Midbrain (tissue), 1 donor: ENCODE measurements at regions not wholly inside any gene's neighbourhood (a gene's known extent, or its start where the extent isn't known, plus 50 kb on each side); places are given as distances from the start of the nearest gene placed in this dataset.
A peak's percentile ranks its signal among the peaks of the same experiment; 100 is the strongest.

Experiments used
- DNase-seq: peaks from one replicate; lab custom pipeline; 2025; lab: John Stamatoyannopoulos, UW

DNA sequence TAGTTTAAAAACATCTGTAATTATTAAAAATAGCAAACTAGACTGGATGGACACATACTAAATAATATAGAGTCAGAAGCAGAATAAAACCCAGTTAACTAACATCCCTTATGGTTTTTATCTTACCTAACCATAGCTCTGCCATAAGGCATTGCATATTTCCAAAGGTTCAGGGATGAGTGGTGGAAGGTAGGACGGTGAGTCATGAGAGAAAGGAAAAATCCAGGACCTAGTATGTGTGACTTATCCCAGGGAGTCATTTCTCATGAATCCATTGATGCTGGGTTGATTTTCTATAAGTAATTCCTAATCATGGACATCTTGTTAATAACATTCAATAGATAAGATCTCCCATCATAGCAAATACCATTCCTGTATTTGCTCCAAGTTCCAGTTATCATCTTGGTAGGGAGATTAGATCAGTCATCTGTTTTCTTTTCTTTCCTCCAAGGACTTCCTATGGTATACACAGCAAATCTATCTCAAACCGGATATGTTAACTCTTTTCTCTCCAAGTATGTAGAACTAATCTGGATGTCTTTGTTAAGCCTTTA, 490.7 kb upstream of the B3GALT2 start:
- no peak for DNase-seq

DNA sequence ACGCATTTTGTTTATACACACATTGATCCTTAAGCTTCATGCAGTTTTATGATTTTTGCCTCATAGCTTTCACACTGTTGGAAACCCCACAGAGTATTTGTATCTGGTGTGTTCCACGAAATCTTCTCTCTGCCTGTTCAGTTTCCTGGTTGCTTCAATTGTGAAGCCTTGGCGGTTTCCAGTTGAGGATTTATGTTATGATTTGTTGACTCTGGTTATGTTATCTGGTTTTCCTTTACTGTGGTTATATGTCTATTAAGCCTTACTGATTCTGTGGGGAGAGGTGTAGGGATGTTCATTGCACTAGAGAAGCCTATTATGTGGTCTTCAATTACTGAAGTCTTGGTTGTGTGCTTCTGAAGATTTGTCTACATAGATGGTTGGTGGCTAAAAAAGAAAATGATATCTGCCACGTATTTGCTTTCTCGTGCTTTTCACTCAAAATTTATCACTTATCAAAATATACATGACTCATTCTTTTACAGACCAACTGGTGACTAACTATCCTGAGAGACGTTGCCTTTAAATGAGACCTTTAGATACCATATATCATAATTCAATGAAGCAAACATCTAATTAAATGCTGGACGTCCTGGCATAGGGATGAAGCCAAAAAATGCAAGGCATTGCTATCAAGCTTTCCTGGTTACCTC, 488.0 kb upstream of the B3GALT2 start:
- DNase-seq = no peak

DNA sequence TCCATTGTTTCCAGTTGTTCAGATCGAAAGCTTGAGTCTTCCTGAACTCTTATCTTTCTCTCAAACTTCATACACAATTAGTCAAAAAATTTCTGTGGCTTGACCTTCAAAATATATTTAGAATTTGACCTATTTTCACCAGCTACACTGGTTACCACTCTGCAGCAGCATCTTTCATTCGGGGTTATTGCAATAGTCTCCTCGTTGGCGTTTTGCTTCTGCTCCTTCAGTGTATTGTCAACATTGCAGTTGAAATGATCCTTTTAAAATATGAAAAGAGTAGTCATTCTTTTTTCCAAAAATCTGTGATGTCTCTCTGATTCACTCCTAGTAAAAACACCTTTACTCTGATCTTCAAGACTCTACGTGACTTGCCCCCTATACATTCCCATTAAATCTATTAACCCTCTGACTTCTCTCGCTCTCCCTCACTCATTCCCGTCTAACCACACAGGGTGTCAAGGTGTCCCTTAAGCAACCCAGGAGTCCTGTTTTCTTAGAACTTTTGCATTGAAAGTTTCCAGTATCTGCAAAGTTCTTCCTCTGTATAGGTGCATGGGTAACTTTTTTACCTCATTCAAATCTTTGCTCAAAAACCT, 480.2 kb upstream of the B3GALT2 start:
- no peak for DNase-seq

DNA sequence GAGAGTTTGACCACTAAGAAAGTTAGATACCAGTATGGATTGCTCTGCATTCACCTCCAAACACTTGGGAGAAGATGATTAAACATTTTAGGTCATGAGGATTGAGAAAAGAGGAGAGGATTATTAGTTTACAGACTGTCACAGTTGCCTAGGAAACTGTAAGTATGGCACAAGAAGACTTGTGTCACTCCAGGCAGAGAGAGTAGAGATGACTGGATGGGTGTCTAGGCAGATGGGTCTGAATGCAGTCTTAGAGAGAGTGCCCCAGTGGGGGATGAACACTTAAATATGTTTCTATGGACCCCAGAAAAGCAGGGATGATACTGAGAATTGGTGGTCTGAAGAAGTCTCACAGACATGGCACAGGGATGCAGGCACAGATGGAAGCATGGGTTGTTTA, 477.6 kb upstream of the B3GALT2 start:
- DNase-seq = no peak

DNA sequence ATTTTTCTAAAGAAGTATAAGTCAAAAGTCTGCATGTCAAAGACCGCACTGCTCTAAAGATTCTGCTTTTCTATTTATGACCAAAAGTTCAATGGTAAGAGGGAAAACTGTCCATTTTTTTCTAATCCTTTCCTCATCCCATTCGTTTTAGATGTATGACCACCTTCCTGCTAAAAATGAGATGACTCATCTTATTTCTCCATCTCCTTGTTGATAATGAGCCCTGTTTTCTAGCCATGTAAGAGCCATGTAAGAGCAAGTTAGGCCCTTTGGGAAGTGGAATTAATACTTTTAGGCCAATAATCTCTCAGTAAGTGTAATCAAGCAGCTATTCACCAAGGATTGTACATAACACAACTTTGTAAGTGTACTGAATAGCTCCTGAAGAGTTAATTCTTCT, 475.6 kb upstream of the B3GALT2 start:
- no peak for DNase-seq

DNA sequence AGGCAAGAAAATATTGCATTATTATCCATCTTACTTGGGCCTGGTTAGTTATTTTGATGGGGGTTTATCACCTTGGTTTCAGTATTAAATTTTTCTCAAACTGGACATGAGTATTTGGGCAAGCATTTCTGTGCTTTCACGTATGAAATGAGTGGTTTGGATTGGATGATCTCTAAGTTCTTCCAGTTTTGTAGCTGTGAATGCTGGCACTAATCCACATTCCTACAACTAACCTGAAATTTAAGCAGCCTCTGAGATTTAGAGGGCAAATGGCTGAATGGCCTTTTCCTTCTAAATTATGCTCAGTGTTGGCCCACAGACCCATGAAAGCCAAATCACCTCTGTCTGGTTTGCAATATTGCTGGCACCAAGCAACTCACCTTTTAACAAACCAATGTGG, 475.0 kb upstream of the B3GALT2 start:
- no peak for DNase-seq

DNA sequence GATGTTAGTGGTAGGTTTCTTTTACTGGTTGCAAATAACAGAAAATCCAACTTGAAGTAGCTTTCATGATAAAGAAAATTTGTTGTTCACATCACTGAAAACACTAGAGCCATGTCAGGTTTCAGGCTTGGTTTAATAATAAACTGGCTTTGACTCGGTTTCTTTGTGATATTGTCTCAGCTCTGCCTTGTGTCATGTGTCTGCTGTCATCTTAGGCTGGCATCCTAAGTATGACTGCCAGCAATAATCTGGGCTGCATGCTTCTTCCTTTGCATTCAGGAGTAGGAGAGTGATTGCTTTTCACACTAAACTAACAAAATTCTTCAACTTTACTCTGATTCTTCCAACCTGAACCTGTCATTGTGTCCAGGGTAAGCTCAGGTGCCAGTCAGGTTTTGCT, 474.0 kb upstream of the B3GALT2 start:
- DNase-seq = no peak

DNA sequence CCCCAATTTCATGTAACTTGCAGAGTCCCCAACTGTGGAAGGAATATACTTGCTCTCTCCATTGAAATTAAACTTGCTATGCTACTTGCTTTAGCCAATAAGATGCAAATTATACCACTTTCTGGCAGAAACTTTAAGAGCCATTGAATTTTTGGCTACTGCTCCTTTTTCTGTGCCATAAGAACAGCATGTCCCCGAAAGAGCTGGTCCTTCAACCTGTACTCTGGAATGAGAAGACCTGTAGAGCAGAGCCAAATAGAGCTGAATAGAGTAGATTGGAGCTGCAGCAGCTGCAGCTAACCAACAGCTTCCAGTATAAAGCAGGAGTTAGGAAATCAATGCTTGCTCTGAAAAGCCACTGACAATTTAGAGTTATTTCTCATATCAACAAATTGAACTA, 472.3 kb upstream of the B3GALT2 start:
- peak; percentile 29 for DNase-seq

DNA sequence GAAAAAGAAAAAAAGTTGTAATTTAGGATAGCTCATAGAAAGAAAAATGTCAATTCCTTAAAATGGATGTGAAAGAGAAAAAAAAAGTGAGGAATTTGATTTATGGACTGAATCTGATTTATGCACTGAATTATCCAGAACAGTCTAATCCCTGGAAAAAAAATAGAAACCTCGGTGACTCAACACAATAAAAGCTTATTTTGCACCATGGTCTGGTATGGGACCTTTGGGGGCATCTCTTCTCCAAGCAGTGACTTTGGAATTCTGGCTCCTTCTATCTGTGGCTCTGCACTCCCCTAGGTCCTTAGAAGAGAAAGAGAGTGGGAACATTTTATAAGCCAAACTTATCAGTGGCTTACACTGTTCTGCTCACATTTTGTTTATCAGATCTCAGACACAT, 471.7 kb upstream of the B3GALT2 start:
- DNase-seq = no peak

DNA sequence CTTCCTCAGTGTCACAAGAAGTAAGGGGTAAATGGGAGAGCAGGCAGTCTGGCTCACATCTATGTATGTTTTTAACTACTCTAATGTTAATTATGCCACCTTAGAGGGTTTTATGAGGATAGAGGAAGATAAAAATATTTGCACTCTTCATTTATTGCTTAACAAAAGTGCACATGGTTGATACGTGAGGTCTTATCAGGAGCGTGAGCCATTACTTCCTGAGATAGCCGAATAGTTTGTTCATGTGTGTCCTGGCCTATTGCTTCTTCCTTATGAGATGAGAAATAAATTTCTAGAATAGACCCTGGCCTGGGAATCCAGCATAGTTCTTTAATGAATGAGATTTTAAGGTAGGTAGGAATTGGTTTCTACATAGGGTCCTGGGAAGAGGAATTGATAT, 471.1 kb upstream of the B3GALT2 start:
- no peak for DNase-seq

DNA sequence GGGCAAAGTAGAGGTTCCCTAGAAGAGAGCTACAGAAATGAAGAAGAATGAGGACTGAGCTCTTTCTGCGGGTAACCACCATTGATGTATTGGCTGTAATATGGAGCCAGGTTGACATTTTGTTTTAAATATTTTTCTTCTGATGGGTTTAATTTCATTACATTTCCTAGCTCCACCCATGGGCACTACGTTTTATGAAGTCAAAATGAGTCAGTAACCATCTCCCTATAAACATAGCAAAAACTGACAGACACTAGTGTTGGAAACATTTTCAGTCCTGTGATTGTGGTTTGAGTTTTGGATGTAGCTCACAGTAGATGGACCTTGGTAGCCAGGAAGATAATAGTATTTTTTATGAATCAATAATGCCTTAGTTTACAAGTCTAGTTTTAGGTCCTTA, 470.4 kb upstream of the B3GALT2 start:
- no peak for DNase-seq

DNA sequence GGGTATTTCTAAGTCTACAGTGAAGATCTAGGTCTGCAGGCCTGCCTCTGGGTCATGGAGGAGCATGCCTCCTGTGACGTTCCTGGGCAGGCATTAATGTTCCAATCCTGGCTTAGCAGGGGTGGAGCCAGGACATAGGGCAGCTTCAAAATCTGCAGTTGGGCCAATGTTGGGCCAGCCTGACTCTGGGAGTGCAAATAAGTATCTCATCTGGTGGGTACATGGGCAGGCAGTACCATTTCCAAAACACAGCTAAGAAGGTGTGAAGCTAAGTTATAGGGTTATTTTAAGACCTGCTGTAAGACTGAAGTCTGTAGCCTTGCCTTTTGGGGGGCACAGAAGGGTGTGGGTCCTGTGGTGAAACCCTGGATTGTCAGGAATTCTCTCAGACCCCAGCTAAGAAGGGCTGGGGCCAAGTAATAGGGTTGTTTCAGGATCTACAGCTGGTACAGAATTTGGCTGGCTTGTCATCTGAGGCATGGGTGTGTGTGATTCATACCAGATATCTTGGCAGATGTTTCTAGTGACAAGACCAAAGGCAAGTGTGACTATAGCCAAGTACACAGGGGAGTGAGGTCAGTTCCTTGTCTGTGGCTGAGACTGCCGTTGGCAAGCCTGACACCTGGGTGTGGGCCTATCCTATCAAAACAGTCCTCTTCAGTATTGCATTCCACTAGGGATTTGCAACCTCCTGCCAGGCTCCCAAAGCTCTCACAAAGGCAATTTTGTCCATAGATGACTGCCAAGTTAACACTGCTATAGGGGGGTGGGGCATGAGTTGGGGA, 468.7 kb upstream of the B3GALT2 start:
- DNase-seq = no peak

DNA sequence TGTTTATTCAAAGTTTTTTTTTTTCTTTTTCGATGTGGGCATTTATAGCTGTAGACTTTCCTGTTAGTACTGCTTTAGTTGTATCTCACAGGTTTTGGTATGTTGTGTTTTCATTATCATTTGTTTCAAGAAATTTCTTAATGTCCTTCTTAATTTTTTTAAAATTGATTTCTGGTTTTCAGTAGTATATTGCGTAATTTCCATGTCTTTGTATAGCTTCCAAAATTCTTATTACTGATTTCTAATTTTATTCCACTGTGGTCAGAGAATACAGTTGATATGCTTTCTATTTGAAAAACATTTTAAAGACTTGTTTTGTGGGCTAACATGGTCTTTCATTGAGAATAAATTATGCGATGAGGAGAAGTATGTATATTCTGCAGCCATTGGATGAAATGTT, 463.2 kb upstream of the B3GALT2 start:
- no peak for DNase-seq

DNA sequence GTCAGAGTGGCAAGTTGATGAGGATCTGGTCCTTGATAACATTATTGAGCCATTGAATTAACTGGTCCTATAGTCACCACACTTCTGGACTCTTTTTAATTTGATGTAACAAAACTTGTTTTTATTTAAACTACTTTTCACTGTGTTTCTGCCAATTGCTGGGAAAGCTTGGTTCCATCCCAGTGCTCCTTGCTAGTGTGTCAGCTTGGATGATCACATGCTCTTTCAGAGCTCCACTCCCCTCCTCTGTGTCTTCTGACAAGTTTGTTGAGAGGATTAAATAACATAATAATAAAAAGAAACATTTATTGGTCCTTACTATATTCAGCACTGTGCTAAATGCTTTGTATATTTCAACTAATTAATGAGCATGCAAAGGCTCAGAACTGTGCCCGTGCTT, 448.5 kb upstream of the B3GALT2 start:
- no peak for DNase-seq

DNA sequence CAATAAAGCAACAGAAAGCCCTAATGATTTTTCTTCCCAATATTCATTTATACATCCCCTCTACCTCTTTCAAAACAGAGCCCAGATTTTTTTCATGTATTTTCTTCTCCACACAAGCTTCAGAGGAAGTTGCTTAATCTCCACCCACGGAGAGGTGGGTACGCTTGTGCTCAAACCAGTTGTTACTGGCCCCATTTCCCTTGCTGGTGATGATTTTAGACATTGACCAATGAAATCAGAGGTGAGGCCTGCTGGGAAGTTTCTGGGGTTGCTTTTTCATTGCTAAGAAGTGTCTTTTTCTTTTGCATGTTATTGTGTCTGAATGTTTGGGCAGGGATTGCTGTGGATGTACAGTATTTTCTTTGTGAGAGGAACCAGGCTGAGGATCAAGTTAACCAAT, 448.1 kb upstream of the B3GALT2 start:
- DNase-seq = no peak

DNA sequence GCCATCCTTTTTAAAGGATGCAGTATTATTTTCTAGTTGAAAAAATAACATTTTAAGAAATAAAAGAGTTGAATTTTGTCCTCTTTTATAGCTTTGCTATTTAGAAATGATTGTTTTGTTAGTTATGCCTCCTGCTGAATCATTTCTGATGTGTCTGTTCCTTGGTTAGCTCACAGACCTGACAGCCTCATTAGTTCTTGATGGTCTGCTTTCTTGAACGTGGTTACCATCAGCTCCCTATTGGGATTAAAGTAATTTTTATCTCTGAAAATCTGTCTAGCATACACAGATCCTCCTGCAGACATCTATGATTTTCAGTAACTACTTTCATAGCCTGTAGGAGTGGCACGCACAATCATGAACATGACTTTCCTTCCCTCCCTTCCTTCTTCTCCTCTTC, 447.6 kb upstream of the B3GALT2 start:
- no peak for DNase-seq

DNA sequence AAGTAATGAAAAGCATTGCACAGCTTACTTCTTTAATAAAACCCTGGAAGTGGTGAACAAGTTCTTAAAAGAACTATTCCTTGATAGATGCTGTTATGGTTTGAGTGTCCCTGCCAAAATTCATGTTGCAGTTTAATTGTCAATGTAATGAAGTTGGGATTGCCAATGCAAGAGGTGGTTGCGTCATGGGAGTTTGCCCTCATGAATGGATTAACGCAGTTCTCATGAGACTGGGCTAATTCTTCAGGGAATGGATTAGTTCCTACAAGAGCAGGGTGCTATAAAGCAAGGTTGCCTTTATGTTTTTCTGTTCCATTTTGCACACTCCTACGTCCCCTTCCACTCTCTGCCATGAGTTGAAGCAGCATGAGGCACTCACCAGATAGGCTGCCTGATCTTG, 446.7 kb upstream of the B3GALT2 start:
- DNase-seq = no peak

DNA sequence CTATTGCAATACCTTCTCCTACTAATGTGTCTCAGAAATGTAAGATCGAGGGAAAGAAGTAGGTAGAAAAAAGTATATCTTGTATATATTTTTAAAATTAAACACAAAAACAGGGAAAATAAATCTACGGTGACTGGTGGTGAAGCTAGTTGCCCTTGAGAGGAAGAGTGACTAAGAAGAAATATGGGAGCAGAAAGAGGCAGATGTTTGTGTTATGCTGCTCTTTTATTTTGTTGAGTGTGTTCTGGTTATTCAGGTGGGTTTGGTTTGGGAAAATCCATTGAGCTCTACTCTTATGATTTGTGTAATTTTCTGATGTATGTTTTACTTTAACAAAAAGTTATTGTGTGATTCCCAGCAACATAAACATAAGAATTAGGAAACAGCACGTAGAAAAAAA, 444.9 kb upstream of the B3GALT2 start:
- no peak for DNase-seq

DNA sequence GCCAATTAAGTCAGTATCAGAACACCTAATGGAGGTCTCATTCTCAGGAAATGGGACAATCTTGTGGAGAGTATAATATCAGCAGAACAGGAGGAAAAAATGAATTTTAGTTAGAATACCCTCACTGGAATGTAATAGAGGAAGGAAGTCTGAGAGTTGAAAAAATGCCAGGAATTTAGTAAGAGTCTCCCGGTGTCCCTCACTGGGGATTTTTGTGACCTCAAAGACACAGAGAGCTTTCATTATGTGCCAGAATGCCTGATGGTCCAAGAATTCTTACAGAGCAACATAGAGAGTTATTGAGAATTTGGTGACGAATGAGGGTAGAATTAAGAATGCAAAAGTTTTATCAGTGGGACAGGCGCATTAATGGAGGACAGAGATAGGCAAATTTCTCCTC, 443.5 kb upstream of the B3GALT2 start:
- no peak for DNase-seq

DNA sequence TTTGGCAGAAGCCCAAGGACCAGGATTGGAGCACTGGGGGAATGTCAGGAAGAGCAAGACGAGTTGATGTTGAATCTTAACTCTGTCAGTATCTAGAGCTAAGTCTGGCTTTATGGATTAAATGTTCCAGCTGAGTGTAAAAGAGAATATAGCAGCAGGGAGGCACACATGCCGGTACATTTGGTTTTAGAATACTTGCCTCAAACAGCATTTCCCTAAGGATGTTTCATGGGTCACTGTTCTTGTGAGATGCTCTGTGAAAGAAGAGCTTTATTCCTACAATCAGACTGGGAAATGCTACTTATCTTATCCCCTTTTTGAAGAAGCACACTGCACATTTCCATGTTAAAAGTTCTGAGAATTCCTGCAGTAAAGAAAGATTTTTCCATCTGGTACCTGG, 440.3 kb upstream of the B3GALT2 start:
- DNase-seq = peak; percentile 9

DNA sequence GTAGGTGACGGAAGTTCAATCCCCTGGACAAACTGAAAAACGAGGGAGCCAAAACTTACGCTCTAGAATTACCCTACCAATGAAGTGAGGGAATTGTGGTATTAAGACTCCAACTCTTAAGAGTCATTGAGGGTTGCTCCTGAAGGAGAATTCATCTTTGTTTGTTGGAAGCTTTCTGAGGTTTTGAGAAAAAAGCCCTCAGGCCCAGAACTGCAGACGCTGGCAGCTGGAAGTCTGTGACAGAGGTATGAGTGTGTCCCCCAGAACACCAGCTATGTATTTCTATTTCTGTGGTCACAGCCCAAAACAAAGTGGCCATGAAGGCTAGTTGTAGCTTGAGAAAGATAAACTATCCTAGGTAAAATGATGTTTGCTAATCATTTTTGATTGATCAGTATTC, 438.8 kb upstream of the B3GALT2 start:
- no peak for DNase-seq

DNA sequence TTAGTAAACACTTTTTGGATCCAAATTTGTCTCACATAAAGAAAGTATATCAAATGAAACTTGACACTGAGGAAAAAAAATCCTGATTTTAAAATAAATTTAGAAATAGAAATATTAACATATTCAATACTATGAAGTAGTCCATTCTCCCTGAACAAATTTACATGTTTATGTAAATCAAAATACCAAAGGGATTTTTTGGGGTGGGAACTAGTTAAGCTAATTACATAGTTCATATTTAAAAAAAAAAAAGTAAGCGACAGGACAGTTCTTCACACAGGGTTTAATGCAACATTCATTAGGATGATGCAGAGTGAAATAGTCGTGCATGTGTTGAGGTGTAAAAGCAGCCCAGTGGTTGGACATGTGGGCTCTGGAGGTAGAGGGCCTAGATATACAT, 433.5 kb upstream of the B3GALT2 start:
- DNase-seq = no peak

DNA sequence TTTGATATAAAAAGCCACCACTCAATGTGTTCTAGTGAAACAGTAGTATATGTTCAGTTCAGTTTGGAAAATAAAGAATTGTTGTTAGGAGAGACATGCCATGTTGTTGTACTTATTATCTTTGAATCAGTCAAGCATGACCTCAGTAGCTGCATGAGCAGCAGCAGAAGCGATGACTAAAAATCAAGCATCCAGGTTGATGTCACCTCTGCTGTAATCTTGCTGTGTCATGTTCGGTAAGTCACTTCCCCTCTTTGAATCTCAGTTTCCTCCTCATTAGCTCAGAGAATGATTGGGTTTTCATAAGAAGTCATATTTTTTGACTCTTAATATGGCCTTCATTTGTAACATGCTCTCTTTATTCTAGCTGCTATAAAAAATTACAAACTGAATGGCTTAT, 428.4 kb upstream of the B3GALT2 start:
- DNase-seq = no peak
